Activated naive CD4-positive, alpha-beta T cell treated with anti-CD3 and anti-CD28 coated beads, Interleukin-2, amount 50 U/mL, for 24 hours (primary cell): ENCODE measurements at regions not wholly inside any gene's neighbourhood (a gene's known extent, or its start where the extent isn't known, plus 50 kb on each side); places are given as distances from the start of the nearest gene placed in this dataset.
"Not testable (repeated sequence)": the region's sequence is repeated elsewhere in the genome, so short reads cannot be mapped to it uniquely, and the experiment has no call there.

Experiments used
- H3K27ac Mint-ChIP-seq: one replicate; pipeline ENCODE4 v1.8.0; 2021; ENCODE audit warnings: mild to moderate bottlenecking, mixed read lengths
- H3K27me3 Mint-ChIP-seq: one replicate; pipeline ENCODE4 v1.8.0; 2021; ENCODE audit warnings: mixed read lengths
- H3K36me3 Mint-ChIP-seq: one replicate; pipeline ENCODE4 v1.8.0; 2021; ENCODE audit warnings: mixed read lengths
- H3K4me1 Mint-ChIP-seq: one replicate; pipeline ENCODE4 v1.8.0; 2021; ENCODE audit warnings: mixed read lengths
- H3K4me3 Mint-ChIP-seq: one replicate; pipeline ENCODE4 v1.8.0; 2021; ENCODE audit warnings: mild to moderate bottlenecking, mixed read lengths
- H3K9me3 Mint-ChIP-seq: one replicate; pipeline ENCODE4 v1.8.0; 2021; ENCODE audit warnings: mixed read lengths

DNA sequence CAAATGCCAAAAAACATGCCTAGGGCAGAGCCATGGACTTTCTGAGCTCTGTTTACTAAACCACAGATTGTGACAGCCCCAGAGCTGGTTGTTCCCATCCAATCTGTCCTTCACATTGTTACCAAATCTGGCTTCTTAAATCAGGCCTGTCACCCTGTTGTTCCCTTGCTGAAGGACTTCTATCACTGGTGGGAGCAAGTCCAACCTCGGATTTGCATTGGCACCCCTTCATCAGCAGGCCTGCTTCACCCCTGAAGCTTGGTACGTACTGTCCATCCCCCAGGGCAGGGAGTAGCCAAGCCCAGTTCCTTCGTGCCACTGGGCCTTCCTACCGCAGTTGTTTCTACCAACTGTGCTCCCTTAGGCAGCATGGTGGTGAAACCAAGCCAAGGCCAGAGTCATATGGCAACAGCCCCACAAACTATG, 357.3 kb upstream of the JARID2 start:
- no peaks in the 10 kb centered on the region for H3K36me3 Mint-ChIP-seq
- no peaks in the 10 kb centered on the region for H3K4me1 Mint-ChIP-seq
- no peaks in the 10 kb centered on the region for H3K9me3 Mint-ChIP-seq
- H3K27me3 Mint-ChIP-seq = no peaks in the 10 kb centered on the region
- no peak overlapping the region for H3K27ac Mint-ChIP-seq
- no peak overlapping the region for H3K4me3 Mint-ChIP-seq

DNA sequence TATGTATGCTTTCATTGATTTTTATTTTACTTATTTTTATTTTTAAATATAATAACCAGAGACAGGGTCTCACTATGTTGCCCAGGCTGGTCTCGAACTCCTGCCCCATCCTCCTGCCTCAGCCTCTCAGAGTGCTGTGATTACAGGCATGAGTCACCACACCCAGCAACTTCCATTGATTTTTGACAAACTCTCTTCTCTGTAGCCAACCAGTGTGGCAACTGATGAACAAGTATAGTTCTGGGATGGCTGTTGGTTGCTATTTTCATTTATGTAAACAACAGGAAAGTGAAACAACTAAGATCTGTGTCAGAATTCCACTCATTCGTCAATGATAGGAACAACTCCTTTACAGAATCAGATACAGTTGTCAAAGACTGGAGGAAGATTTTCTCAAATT, 356.7 kb upstream of the JARID2 start:
- no peak overlapping the region for H3K27ac Mint-ChIP-seq
- H3K4me3 Mint-ChIP-seq = no peak overlapping the region
- H3K27me3 Mint-ChIP-seq = no peaks in the 10 kb centered on the region
- H3K36me3 Mint-ChIP-seq = no peaks in the 10 kb centered on the region
- H3K4me1 Mint-ChIP-seq = no peaks in the 10 kb centered on the region
- H3K9me3 Mint-ChIP-seq = no peaks in the 10 kb centered on the region

DNA sequence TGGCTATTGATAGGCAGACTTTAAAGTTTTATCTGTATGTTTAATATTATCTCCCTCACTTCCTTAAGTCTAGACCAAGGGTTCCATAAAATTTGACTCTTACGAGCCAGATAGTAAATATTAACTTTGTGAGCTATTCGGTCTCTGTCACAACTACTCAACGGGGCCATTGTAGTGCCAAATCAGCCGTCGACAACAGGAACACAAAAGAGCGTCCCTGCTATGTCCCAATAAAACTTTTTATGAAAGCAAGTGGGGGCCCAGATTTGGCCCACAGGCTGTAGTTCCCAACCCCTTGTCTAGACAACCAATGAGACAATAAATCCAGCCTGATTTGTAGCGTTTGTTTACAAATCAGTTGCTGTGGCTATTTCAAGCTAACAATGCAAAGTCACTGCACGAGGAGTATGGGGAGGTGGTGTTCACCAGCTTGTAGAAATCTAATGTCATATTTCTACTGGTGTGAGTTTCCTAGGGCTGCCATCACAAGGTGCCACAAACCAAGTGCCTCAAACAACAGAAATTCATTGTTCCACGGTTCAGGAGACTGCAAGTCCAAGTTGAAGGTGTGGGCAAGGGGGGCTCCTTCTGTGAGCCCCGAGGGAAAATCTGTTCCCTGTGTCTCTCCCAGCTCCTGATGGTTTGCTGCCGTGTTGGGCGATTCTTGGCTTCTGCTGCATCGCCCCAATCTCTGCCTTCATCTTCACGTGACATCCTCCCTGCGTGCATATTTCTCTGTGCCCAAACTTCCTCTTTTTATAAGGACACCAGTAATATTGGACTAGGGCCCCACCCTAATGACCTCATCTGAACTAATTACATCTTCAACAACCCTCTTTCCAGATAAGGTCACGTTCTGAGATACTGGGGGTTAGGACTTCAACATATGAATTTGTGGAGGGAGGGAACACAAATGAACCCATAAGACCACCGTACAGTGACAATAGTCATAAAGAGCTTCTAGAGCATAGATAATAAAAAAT, 356.0 kb upstream of the JARID2 start:
- Mint-ChIP-seq H3K4me3 (no peak overlapping the region), H3K27ac (peak overlapping the region; percentile 57), H3K36me3 (no peaks in the 10 kb centered on the region), H3K9me3 (no peaks in the 10 kb centered on the region), H3K4me1 (no peaks in the 10 kb centered on the region), H3K27me3 (no peaks in the 10 kb centered on the region)

DNA sequence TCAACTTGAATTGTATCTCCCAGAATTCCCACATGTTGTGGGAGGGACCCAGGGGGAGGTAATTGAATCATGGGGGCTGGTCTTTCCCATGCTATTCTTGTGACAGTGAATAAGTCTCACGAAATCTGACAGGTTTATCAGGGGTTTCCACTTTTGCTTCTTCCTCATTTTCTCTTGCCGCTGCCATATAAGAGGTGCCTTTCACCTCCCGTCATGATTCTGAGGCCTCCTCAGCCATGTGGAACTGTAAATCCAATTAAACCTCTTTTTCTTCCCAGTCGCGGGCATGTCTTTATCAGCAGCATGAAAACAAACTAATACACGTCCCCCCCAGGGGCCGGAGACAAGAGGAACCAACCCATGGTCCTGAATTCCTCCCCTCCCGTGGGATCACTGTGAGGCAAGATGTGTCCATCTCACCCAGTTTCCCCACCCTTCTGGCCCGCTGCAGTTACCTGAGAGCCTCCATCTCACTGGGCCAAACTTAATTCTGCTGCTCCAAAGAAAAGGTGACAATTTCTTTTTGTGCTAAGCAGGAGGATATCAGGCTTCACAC, 354.0 kb upstream of the JARID2 start:
- not testable (repeated sequence) for H3K27ac Mint-ChIP-seq, H3K9me3 Mint-ChIP-seq, H3K4me1 Mint-ChIP-seq

DNA sequence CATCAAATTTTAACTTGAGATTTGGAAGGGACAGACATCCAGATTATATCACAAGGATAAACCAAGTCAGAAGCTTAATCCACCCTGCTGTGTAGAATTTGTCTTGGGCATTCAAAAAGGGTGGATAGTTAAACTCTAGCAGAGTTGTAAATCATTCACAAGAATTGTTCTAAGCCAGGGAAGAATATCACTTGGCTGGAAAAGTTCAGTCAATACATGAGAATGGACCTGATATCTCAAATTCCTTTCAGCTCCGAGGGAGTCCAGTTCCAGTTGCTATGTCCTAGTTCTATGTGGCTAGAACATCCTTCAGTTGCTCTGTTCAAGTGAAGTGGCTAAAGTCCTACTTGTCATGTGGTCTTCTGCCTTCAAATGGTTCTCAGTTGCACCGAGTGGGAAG, 351.8 kb upstream of the JARID2 start:
- no peak overlapping the region for H3K27ac Mint-ChIP-seq
- H3K9me3 Mint-ChIP-seq = no peaks in the 10 kb centered on the region
- H3K27me3 Mint-ChIP-seq = no peaks in the 10 kb centered on the region
- no peaks in the 10 kb centered on the region for H3K36me3 Mint-ChIP-seq
- no peak overlapping the region for H3K4me3 Mint-ChIP-seq
- H3K4me1 Mint-ChIP-seq = no peaks in the 10 kb centered on the region

More for the DNA sequence above, 354.0 kb upstream of the JARID2 start:
- not testable (repeated sequence) for H3K27me3 Mint-ChIP-seq, H3K36me3 Mint-ChIP-seq, H3K4me3 Mint-ChIP-seq

DNA sequence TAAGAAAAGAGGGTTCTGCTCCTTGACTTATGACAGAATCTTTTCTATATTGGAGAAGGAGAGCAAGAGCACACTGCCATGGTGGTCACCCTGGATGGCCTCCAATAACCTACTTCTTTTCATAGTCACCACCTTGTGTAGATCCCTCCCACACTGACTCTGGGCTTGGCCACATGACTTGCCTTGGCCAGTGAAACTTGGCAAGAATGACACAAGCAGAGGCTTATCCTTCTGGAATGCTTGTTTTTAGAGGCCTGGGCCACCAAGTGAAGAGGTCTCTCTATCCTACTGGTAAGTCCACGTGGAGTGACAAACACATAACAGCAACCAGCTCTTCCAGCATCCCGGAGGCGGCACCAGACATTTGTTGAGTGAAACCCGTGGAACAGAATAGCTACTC, 349.4 kb upstream of the JARID2 start:
- no peaks in the 10 kb centered on the region for H3K36me3 Mint-ChIP-seq
- peaks cover 7% of the 10 kb centered on the region for H3K9me3 Mint-ChIP-seq
- H3K4me3 Mint-ChIP-seq = no peak overlapping the region
- no peak overlapping the region for H3K27ac Mint-ChIP-seq
- H3K4me1 Mint-ChIP-seq = no peaks in the 10 kb centered on the region
- H3K27me3 Mint-ChIP-seq = no peaks in the 10 kb centered on the region

DNA sequence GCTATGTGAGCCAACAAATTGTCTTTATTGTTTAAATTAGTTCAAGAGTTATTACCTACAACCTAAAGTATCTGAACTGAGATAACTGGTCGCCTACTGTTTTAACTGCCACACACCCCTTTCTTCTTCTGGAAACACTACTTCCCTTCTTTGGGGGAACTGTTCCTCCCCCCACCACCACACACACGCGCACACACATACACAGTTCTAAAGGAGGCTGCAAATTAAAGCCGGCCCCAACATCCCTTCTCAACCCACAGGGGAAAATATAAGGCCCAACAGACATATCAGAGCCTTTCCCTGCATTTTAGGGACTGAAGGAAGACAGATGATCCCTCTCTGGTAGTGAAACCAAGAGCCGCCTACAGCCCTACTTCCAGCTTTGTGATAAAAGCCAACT, 348.0 kb upstream of the JARID2 start:
- Mint-ChIP-seq H3K9me3 (peaks cover 7% of the 10 kb centered on the region), H3K36me3 (no peaks in the 10 kb centered on the region), H3K4me1 (no peaks in the 10 kb centered on the region), H3K4me3 (no peak overlapping the region), H3K27me3 (no peaks in the 10 kb centered on the region), H3K27ac (no peak overlapping the region)

DNA sequence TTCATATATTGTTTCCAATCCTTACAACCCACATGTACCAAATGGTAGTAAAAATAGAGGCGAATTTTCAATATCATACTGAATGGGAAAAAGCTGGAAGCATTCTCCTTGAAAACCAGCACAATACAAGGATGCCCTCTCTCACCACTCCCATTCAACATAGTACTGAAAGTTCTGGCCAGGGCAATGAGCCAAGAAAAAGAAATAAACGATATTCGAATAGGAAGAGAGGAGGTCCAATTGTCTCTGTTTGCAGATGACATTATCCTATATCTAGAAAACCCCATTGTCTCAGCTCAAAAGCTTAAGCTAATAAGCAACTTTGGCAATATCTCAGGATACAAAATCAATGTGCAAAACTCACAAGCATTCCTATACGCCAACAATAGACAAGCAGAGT, 346.4 kb upstream of the JARID2 start:
- H3K4me3 Mint-ChIP-seq, H3K4me1 Mint-ChIP-seq, H3K9me3 Mint-ChIP-seq, H3K36me3 Mint-ChIP-seq, H3K27me3 Mint-ChIP-seq: not testable (repeated sequence)
- peak overlapping the region; percentile 38 for H3K27ac Mint-ChIP-seq

DNA sequence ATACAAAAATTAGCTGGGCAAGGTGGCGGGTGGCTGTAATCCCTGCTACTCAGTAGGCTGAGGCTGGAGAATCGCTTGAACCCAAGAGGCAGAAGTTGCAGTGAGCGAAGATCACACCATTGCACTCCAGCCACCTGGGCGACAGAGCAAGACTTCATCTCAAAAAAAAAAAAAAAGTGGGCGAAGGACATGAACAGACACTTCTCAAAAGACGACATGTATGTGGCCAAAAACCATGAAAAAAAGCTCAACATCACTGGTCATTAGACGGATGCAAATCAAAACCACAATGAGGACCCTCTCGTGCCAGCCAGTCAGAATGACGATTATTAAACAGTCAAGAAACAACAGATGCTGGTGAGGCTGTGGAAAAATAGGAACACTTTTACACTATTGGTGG, 344.9 kb upstream of the JARID2 start:
- H3K36me3 Mint-ChIP-seq = no peaks in the 10 kb centered on the region

DNA sequence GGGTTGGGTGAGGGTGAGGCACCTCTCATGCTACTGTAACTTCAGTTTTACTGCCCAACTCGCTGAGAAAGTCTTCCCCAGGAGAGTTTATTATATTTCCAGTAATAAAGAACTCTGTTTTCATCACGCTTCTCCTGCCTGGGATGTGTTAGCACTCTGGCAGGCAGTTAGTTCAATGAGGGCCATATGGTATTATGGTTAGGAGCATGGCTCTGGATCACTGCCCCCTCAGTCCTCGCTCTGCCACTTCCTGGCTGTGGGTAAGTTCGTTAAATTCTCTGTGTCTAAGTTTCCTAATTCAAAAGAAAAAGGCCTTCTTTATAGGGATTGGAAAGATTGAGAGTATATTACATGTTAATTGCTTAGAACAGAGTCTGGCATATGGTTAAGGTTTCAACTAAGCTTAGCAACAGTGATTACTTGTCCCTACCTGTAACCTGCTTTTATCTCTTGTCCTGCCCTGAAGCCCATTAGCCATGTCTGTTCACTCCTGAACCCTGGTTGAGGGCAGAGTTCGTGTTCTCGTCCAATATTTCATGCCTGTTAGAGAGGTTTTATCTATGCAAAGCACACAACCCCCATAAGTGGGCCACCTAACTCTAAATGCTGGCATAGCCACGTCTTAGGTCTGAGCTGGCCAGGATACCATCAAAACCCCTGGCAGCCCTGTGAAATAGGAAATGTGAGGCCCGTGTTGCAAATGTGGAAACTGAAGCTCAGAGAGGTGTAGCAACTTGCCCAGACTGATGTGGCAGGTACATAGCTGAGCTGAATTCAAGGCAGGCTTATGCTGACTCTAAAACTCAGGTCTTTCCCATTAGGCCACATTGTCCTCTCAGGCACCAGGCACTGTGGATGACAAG, 342.5 kb upstream of the JARID2 start:
- Mint-ChIP-seq H3K4me3 (no peak overlapping the region), H3K36me3 (peaks cover 1% of the 10 kb centered on the region), H3K27ac (peak overlapping the region; percentile 57), H3K9me3 (peaks cover 7% of the 10 kb centered on the region), H3K4me1 (no peaks in the 10 kb centered on the region), H3K27me3 (no peaks in the 10 kb centered on the region)

More for the DNA sequence above, 344.9 kb upstream of the JARID2 start:
- Mint-ChIP-seq H3K4me3 (no peak overlapping the region), H3K27me3 (no peaks in the 10 kb centered on the region), H3K9me3 (peaks cover 7% of the 10 kb centered on the region), H3K4me1 (no peaks in the 10 kb centered on the region), H3K27ac (peak overlapping the region; percentile 55)

DNA sequence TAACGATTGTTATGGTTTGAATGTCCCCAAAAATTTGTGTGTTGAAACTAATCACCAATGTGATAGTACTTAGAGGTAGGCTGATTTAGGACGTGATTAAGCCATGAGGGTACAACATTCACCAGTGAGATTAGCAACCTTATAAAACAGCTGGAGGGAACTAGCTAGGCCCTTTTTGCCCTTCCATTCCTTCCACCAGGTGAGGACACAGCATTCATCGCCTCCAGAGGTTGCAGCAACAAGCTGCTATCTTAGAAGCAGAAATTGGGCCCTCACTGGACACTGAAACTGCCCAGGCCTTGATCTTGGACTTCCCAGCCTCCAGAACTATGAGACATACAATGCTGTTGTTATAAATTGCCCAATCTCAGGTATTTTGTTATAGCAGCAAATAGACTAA, 340.7 kb upstream of the JARID2 start:
- Mint-ChIP-seq H3K36me3 (peaks cover 1% of the 10 kb centered on the region), H3K27ac (no peak overlapping the region), H3K4me3 (no peak overlapping the region), H3K9me3 (no peaks in the 10 kb centered on the region), H3K27me3 (no peaks in the 10 kb centered on the region), H3K4me1 (peaks cover 4% of the 10 kb centered on the region)

DNA sequence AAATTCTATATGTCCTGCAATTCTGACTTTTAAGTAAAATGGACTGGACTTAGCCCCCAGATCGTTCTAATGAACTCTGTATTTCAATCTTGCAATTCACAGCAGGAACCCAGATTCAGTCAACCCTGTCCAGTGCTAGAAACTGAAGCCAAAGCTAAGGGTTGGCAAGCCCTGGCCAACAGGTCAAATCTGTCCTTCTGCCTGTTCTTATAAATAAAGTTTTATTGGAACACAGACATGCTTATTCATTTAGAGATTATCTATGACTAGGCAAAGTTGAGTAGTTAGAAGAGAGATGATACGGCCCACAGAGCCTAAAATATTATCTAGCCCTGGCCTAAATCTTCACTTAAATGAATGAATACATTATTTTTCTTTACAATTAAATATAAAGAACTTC, 339.2 kb upstream of the JARID2 start:
- H3K27ac Mint-ChIP-seq = no peak overlapping the region
- H3K27me3 Mint-ChIP-seq = no peaks in the 10 kb centered on the region
- H3K36me3 Mint-ChIP-seq = peaks cover 1% of the 10 kb centered on the region
- peaks cover 19% of the 10 kb centered on the region for H3K4me1 Mint-ChIP-seq
- no peaks in the 10 kb centered on the region for H3K9me3 Mint-ChIP-seq
- H3K4me3 Mint-ChIP-seq = no peak overlapping the region

DNA sequence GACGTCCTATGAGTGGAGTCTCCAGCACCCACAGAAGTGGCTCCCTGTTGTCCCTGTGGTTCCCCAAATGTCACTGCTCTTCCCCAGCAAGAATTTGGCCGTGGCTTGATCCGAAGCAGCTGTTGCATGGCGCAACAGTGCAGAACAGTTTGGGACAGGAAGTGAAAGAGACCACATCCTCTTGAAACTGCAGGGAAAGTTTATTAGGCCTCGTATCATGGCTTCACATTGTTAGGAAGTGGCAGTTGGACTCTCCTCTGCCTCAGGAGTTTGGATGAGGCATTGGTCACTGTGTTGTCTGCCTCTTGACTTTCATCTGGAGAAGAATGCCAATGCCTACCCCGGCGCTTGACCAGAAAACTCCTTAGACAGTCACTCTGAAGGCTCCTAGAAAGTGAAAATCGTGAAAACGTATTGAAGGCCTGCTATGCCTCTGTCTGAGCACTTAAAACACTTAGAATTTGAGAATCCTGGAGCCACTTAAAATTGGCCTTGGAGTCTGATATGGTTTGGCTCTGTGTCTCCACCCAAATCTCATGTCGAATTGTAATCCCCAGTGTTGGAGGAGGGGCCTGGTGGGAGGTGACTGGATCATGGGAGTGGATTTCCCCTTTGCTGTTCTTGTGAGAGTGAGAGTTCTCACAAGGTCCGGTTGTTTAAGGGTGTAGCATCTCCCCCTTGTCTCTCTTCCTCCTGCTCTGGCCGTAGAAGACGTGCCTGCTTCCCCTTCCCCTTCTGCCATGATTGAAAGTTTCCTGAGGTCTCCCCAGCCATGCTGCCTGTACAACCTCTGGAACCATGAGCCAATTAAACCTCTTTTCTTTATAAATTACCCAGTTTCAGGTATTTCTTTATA, 334.9 kb upstream of the JARID2 start:
- Mint-ChIP-seq H3K27me3 (no peaks in the 10 kb centered on the region), H3K4me1 (peaks cover 25% of the 10 kb centered on the region), H3K27ac (peak overlapping the region; percentile 39), H3K4me3 (peak overlapping the region; percentile 75), H3K9me3 (no peaks in the 10 kb centered on the region), H3K36me3 (peaks cover 4% of the 10 kb centered on the region)

DNA sequence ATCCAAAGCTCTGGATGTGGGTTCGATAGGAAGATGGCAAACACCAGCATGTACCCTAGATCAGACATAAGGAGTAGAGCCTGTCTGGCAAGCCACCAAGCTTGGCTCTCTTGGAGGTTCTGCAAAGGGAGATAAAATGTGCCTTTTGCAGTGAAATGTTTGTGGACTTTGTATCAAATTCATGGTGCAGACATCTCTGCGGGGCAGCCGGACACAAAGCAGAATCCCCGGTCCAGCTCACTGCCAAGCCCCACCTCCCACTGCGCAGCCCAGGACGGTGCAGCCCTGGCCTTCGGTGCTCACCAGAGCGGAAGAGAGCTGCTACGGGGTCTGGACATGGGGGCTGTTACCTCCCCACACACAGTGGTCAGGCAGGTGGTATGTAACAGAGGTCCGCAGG, 333.6 kb upstream of the JARID2 start:
- no peaks in the 10 kb centered on the region for H3K9me3 Mint-ChIP-seq

DNA sequence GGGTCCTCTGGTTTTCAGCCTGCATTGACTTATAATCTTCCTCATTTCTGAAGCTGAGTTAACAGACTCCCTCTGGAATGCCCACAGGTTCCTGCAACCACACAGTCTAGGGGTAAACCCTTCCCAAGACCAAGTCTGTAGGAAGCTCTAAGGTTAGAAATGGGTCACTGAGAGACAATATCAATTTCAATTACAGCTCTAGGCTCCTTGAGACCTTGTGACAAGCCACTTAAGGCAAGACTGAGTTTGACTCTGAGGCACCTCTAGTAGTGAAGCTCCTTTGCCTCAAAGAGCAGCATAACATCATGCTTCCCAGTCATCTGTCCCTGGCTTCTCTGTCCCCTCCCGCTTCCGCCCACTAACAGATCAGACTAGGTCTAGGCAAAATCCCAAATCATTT, 333.2 kb upstream of the JARID2 start:
- Mint-ChIP-seq H3K9me3 (no peaks in the 10 kb centered on the region), H3K27ac (no peak overlapping the region), H3K4me3 (no peak overlapping the region), H3K4me1 (peaks cover 25% of the 10 kb centered on the region), H3K36me3 (peaks cover 4% of the 10 kb centered on the region), H3K27me3 (no peaks in the 10 kb centered on the region)

More for the DNA sequence above, 333.6 kb upstream of the JARID2 start:
- Mint-ChIP-seq H3K27ac (no peak overlapping the region), H3K4me3 (no peak overlapping the region), H3K27me3 (no peaks in the 10 kb centered on the region), H3K4me1 (peaks cover 25% of the 10 kb centered on the region), H3K36me3 (peaks cover 4% of the 10 kb centered on the region)
